Neuronal stem cell (in vitro differentiated cells): ENCODE measurements at regions not wholly inside any gene's neighbourhood (a gene's known extent, or its start where the extent isn't known, plus 50 kb on each side); places are given as distances from the start of the nearest gene placed in this dataset.

Source experiments
- DNase-seq: peaks from one replicate; pipeline ENCODE4 v3.0.0-alpha.2; 2013; ENCODE audit warnings: low spot score
- H2AFZ ChIP-seq: one replicate; pipeline ENCODE4 v1.6.1; 2013; ENCODE audit warnings: mild to moderate bottlenecking, low read length, inconsistent platforms
- H2AK5ac ChIP-seq: 2 replicates; pipeline ENCODE4 v1.6.1; 2013; ENCODE audit warnings: low read depth, mild to moderate bottlenecking, inconsistent platforms, low read length, moderate library complexity, mixed read lengths
- H2BK120ac ChIP-seq: 2 replicates; pipeline ENCODE4 v1.6.1; 2013; ENCODE audit warnings: low read depth, mild to moderate bottlenecking, inconsistent platforms, low read length, moderate library complexity, mixed read lengths
- H2BK12ac ChIP-seq: one replicate; pipeline ENCODE4 v1.6.1; 2013; ENCODE audit warnings: low read length, inconsistent platforms
- H2BK15ac ChIP-seq: 2 replicates; pipeline ENCODE4 v1.6.1; 2013; ENCODE audit warnings: mild to moderate bottlenecking, low read length, inconsistent platforms, mixed read lengths
- H2BK5ac ChIP-seq: one replicate; pipeline ENCODE4 v1.6.1; 2013; ENCODE audit warnings: inconsistent platforms, mild to moderate bottlenecking, low read length, moderate library complexity
- H3K14ac ChIP-seq: one replicate; pipeline ENCODE4 v1.6.1; 2013; ENCODE audit warnings: low read length, inconsistent platforms
- H3K18ac ChIP-seq: 2 replicates; pipeline ENCODE4 v1.6.1; 2013; ENCODE audit warnings: low read length, inconsistent platforms
- H3K23ac ChIP-seq: 2 replicates; pipeline ENCODE4 v1.6.1; 2013; ENCODE audit warnings: low read depth, mild to moderate bottlenecking, mixed read lengths, low read length, inconsistent platforms; ENCODE audit not compliant: poor library complexity
- H3K27ac ChIP-seq: replicated peaks from 3 replicates; pipeline ENCODE4 v1.5.1; 2013; ENCODE audit warnings: low read length, inconsistent platforms
- H3K27me3 ChIP-seq, 3 experiments: 2 replicates each; pipeline ENCODE4 v1.6.1; 2013; ENCODE audit warnings: low read length in 3 of 3, mild to moderate bottlenecking in 2 of 3, inconsistent platforms in 1 of 3, low read depth in 1 of 3, mixed read lengths in 1 of 3, moderate library complexity in 1 of 3; ENCODE audit not compliant: control insufficient read depth in 3 of 3, insufficient read depth in 3 of 3
- H3K36me3 ChIP-seq, 2 donors: replicated peaks in 1 of 2; 2 replicates each; pipeline ENCODE4 v1.6.1; 2013; ENCODE audit warnings: low read length in 2 of 2; ENCODE audit not compliant: control insufficient read depth in 2 of 2, insufficient read depth in 2 of 2
- H3K4ac ChIP-seq: 2 replicates; pipeline ENCODE4 v1.6.1; 2013; ENCODE audit warnings: inconsistent platforms, mild to moderate bottlenecking, low read length, moderate library complexity
- H3K4me1 ChIP-seq, 2 donors: 1 replicate in 1 of 2; 2 replicates in 1 of 2; pipeline ENCODE4 v1.6.1; 2013; ENCODE audit warnings: low read length in 2 of 2, low read depth in 1 of 2; ENCODE audit not compliant: control insufficient read depth in 2 of 2, insufficient read depth in 1 of 2
- H3K4me2 ChIP-seq: one replicate; pipeline ENCODE4 v1.6.1; 2013; ENCODE audit warnings: mild to moderate bottlenecking, low read length, inconsistent platforms; ENCODE audit not compliant: insufficient read depth, poor library complexity, severe bottlenecking
- H3K4me3 ChIP-seq, 2 donors: 2 replicates each; pipeline ENCODE4 v1.5.1; 2013; ENCODE audit warnings: low read length in 2 of 2, mild to moderate bottlenecking in 2 of 2, inconsistent platforms in 1 of 2, moderate library complexity in 1 of 2
- H3K79me1 ChIP-seq: one replicate; pipeline ENCODE4 v1.6.1; 2013; ENCODE audit warnings: low read depth, mild to moderate bottlenecking, inconsistent platforms, low read length, moderate library complexity
- H3K9ac ChIP-seq: one replicate; pipeline ENCODE4 v1.6.1; 2013; ENCODE audit warnings: mild to moderate bottlenecking, low read depth, low read length, inconsistent platforms; ENCODE audit not compliant: poor library complexity
- H3K9me3 ChIP-seq, 2 donors: replicated peaks in 1 of 2; 2 replicates each; pipeline versions ENCODE3 to v1.6.1; 2013; ENCODE audit warnings: low read length in 2 of 2, mild to moderate bottlenecking in 2 of 2, inconsistent platforms in 1 of 2, low read depth in 1 of 2, mixed read lengths in 1 of 2, moderate library complexity in 1 of 2; ENCODE audit not compliant: control insufficient read depth in 2 of 2, insufficient read depth in 1 of 2
- H4K8ac ChIP-seq: one replicate; pipeline ENCODE4 v1.6.1; 2013; ENCODE audit warnings: low read depth, mild to moderate bottlenecking, inconsistent platforms, low read length, moderate library complexity
- H4K91ac ChIP-seq: one replicate; pipeline ENCODE4 v1.6.1; 2013; ENCODE audit warnings: low read length, low read depth, mild to moderate bottlenecking, inconsistent platforms; ENCODE audit not compliant: poor library complexity
- WGBS, 2 donors: extraction: QIAGEN DNeasy Blood & Tissue Kit; methylation state at CpG; one replicate each; pipeline ENCODE4 v1.1.7; 2013; ENCODE audit warnings: missing lambda C conversion rate in 2 of 2, mixed read lengths in 1 of 2; ENCODE audit not compliant: insufficient read length in 2 of 2, insufficient replicate concordance in 1 of 2; ENCODE audit errors: extremely low coverage in 2 of 2; 5-methylcytosine and 5-hydroxymethylcytosine counted together

DNA sequence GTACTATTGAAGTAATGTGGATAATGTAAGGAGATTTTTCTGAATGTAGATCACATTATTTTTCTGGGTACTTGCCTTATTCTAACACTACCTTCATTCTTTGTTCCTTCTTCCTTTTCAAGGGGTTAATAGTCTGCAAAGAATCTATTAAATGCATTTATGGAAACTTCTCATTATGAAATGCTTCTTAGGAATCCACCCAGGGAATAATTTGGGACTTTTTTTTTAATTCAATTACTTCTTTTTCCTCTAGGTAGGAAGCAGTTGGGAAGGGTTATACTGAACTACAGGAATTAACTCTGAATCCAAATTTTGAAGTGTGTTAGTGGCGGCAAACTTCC, 173.1 kb downstream of the FOXA2 start:
- Histone ChIP-seq H4K91ac (no peak overlapping the region), H3K36me3 (no peaks in the 10 kb centered on the region), H4K8ac (no peak overlapping the region), H3K14ac (no peak overlapping the region), H2BK120ac (no peak overlapping the region), H2BK12ac (no peak overlapping the region), H3K4me1 (no peaks in the 10 kb centered on the region), H2AFZ (no peak overlapping the region), H3K27me3 (no peaks in the 10 kb centered on the region), H3K4me3 (no peak overlapping the region), H3K79me1 (no peaks in the 10 kb centered on the region), H2BK15ac (no peak overlapping the region), H3K23ac (no peak overlapping the region), H3K18ac (no peak overlapping the region), H2AK5ac (no peak overlapping the region), H3K9ac (no peak overlapping the region), H3K4me2 (no peak overlapping the region), H3K4ac (no peak overlapping the region), H2BK5ac (no peak overlapping the region), H3K9me3 (no peaks in the 10 kb centered on the region), H3K27ac (no peak overlapping the region)
- no CpG with 5 or more reads among the region's 1 CpG for WGBS, 2 donors
- no peak for DNase-seq

GRCh38 chr20:22410556-22411130, 173.7 kb downstream of the FOXA2 start:
- Histone ChIP-seq H2AFZ (no peak overlapping the region), H3K9ac (no peak overlapping the region), H3K27me3 (no peaks in the 10 kb centered on the region), H3K23ac (no peak overlapping the region), H2AK5ac (no peak overlapping the region), H3K9me3 (no peaks in the 10 kb centered on the region), H2BK15ac (no peak overlapping the region), H4K91ac (no peak overlapping the region), H4K8ac (no peak overlapping the region), H3K4me1 (no peaks in the 10 kb centered on the region), H3K4me3 (no peak overlapping the region), H3K18ac (no peak overlapping the region), H3K27ac (no peak overlapping the region), H2BK12ac (no peak overlapping the region), H2BK120ac (no peak overlapping the region), H3K4ac (no peak overlapping the region), H3K36me3 (no peaks in the 10 kb centered on the region), H3K79me1 (no peaks in the 10 kb centered on the region), H2BK5ac (no peak overlapping the region), H3K14ac (no peak overlapping the region), H3K4me2 (no peak overlapping the region)
- WGBS, 2 donors: no CpG with 5 or more reads among the region's 4 CpGs
- no peak for DNase-seq

- no peaks in the 10 kb centered on the region for H3K79me1 ChIP-seq
- no peak overlapping the region for H4K8ac ChIP-seq
- no peak overlapping the region for H2AK5ac ChIP-seq
- H2BK120ac ChIP-seq: no peak overlapping the region
- no CpG with 5 or more reads among the region's 2 CpGs for WGBS, 2 donors
- H3K9me3 ChIP-seq: no peaks in the 10 kb centered on the region
- no peak overlapping the region for H3K27ac ChIP-seq
- no peak overlapping the region for H3K9ac ChIP-seq
- no peaks in the 10 kb centered on the region for H3K36me3 ChIP-seq
- no peak overlapping the region for H3K14ac ChIP-seq
- H2AFZ ChIP-seq: no peak overlapping the region
- no peak overlapping the region for H3K4me3 ChIP-seq
- H2BK12ac ChIP-seq: no peak overlapping the region
- H3K4me1 ChIP-seq: peaks cover 0 to 2% of the 10 kb centered on the region in 2 donors
- H3K4me2 ChIP-seq: no peak overlapping the region
- no peak for DNase-seq
- H2BK15ac ChIP-seq: no peak overlapping the region
- H3K18ac ChIP-seq: no peak overlapping the region
- H3K23ac ChIP-seq: no peak overlapping the region
- H3K27me3 ChIP-seq: peaks cover 0 to 11% (median 6%) of the 10 kb centered on the region in 3 experiments
- H4K91ac ChIP-seq: no peak overlapping the region
- H2BK5ac ChIP-seq: no peak overlapping the region
- no peak overlapping the region for H3K4ac ChIP-seq
These were observed 175.6 kb downstream of the FOXA2 start for GRCh38 chr20:22408521-22409402.
